WTC11 (cell line): ENCODE measurements at regions not wholly inside any gene's neighbourhood (a gene's known extent, or its start where the extent isn't known, plus 50 kb on each side); places are given as distances from the start of the nearest gene placed in this dataset.

Experiments used
- ATAC-seq: fragments of 200-7000 bp; cut with Tn5 transposase; 2 replicates; pipeline ENCODE4 v1.10.0; 2021; ENCODE audit warnings: mild to moderate bottlenecking, moderate library complexity
- CTCF ChIA-PET: fragments of 300-600 bp; sonication (Branson Sonifier 250); formaldehyde crosslinking; loops from one replicate; lab custom pipeline; 2021; ENCODE audit warnings: antibody characterized with exemption; lab: Charles Lee
- POLR2A ChIA-PET: fragments of 350-600 bp; sonication (Branson Sonifier 250); formaldehyde crosslinking; loops from one replicate; lab custom pipeline; 2021; ENCODE audit warnings: antibody characterized with exemption; lab: Charles Lee
- DNase-seq: peaks from one replicate; pipeline ENCODE4 v3.0.0; 2021; ENCODE audit warnings: low spot score
- H3K27ac Mint-ChIP-seq: 2 replicates; pipeline ENCODE4 v1.8.0; 2021; ENCODE audit warnings: mixed read lengths
- H3K27me3 Mint-ChIP-seq: 2 replicates; pipeline ENCODE4 v1.8.0; 2021; ENCODE audit warnings: low read depth, mild to moderate bottlenecking, moderate library complexity, mixed read lengths
- H3K36me3 Mint-ChIP-seq: 2 replicates; pipeline ENCODE4 v1.8.0; 2021; ENCODE audit warnings: mixed read lengths
- H3K4me1 Mint-ChIP-seq: 2 replicates; pipeline ENCODE4 v1.8.0; 2022; ENCODE audit warnings: mixed read lengths
- H3K4me3 Mint-ChIP-seq: 2 replicates; pipeline ENCODE4 v1.8.0; 2021; ENCODE audit warnings: mild to moderate bottlenecking, moderate library complexity, mixed read lengths
- H3K9me3 Mint-ChIP-seq: 2 replicates; pipeline ENCODE4 v1.8.0; 2021; ENCODE audit warnings: mixed read lengths
- ATF1 ChIP-seq: sonication (generic); formaldehyde crosslinking; IDR thresholded peaks from 2 replicates; pipeline ENCODE4 v1.8.1; 2023; ENCODE audit warnings: mild to moderate bottlenecking, moderate library complexity, missing genetic modification reagents
- ESRRA ChIP-seq: sonication (generic); formaldehyde crosslinking; IDR thresholded peaks from 2 replicates; pipeline ENCODE4 v1.8.1; 2022; ENCODE audit warnings: mild to moderate bottlenecking, missing genetic modification reagents, borderline replicate concordance
- FOXJ3 ChIP-seq: sonication (generic); formaldehyde crosslinking; IDR thresholded peaks from 2 replicates; pipeline ENCODE4 v1.9.0; 2021; ENCODE audit warnings: missing genetic modification reagents, mild to moderate bottlenecking, borderline replicate concordance
- FOXP4 ChIP-seq: sonication (generic); formaldehyde crosslinking; IDR thresholded peaks from 2 replicates; pipeline ENCODE4 v1.8.0; 2022; ENCODE audit warnings: mild to moderate bottlenecking, missing genetic modification reagents
- JUN ChIP-seq: sonication (generic); formaldehyde crosslinking; IDR thresholded peaks from 2 replicates; pipeline ENCODE4 v1.8.0; 2023; ENCODE audit warnings: mild to moderate bottlenecking, missing genetic modification reagents
- MYBL2 ChIP-seq: sonication (generic); formaldehyde crosslinking; IDR thresholded peaks from 2 replicates; pipeline ENCODE4 v1.8.1; 2023; ENCODE audit warnings: mild to moderate bottlenecking, moderate library complexity, missing genetic modification reagents
- SOX15 ChIP-seq: fragments of 250-450 bp; sonication (Bioruptor Pico); IDR thresholded peaks from 2 replicates; pipeline ENCODE4 v1.9.0; 2021; ENCODE audit warnings: mild to moderate bottlenecking
- ZNF138 ChIP-seq: sonication (generic); formaldehyde crosslinking; conservative IDR thresholded peaks from 2 replicates; pipeline ENCODE4 v1.8.1; 2022; ENCODE audit warnings: mild to moderate bottlenecking, moderate library complexity, missing genetic modification reagents
- ZNF263 ChIP-seq: sonication (generic); formaldehyde crosslinking; IDR thresholded peaks from 2 replicates; pipeline ENCODE4 v1.8.1; 2022; ENCODE audit warnings: low read depth, mild to moderate bottlenecking, moderate library complexity, missing genetic modification reagents
- ZNF281 ChIP-seq: sonication (generic); formaldehyde crosslinking; IDR thresholded peaks from 2 replicates; pipeline ENCODE4 v1.8.0; 2023; ENCODE audit warnings: mild to moderate bottlenecking, missing genetic modification reagents
- TF ChIP-seq, protein P1 (sequence below): fragments of 250-450 bp; sonication (Bioruptor Pico); IDR thresholded peaks from 2 replicates; pipeline ENCODE4 v2.1.2; 2022; ENCODE audit warnings: mild to moderate bottlenecking, moderate library complexity
- TF ChIP-seq, protein P2 (sequence below): fragments of 250-450 bp; sonication (Bioruptor Pico); IDR thresholded peaks from 2 replicates; pipeline ENCODE4 v1.9.0; 2021; ENCODE audit warnings: mild to moderate bottlenecking, borderline replicate concordance
- TF ChIP-seq, protein P3 (sequence below): sonication (generic); formaldehyde crosslinking; IDR thresholded peaks from 2 replicates; pipeline ENCODE4 v1.8.1; 2022; ENCODE audit warnings: missing genetic modification reagents, borderline replicate concordance
- TF ChIP-seq, protein P4 (sequence below): sonication (generic); formaldehyde crosslinking; IDR thresholded peaks from 2 replicates; pipeline ENCODE4 v1.8.1; 2023; ENCODE audit warnings: mild to moderate bottlenecking, missing genetic modification reagents
- TF ChIP-seq, protein P5 (sequence below): sonication (generic); formaldehyde crosslinking; IDR thresholded peaks from 2 replicates; pipeline ENCODE4 v1.8.1; 2023; ENCODE audit warnings: mild to moderate bottlenecking, moderate library complexity, missing genetic modification reagents
- TF ChIP-seq, protein P6 (sequence below): sonication (generic); formaldehyde crosslinking; IDR thresholded peaks from 2 replicates; pipeline ENCODE4 v1.8.0; 2023; ENCODE audit warnings: missing genetic modification reagents

GRCh38 chr4:156413239-156414135 is 459.8 kb upstream of the CTSO start (continued):
- TF ChIP-seq, protein P1, sequence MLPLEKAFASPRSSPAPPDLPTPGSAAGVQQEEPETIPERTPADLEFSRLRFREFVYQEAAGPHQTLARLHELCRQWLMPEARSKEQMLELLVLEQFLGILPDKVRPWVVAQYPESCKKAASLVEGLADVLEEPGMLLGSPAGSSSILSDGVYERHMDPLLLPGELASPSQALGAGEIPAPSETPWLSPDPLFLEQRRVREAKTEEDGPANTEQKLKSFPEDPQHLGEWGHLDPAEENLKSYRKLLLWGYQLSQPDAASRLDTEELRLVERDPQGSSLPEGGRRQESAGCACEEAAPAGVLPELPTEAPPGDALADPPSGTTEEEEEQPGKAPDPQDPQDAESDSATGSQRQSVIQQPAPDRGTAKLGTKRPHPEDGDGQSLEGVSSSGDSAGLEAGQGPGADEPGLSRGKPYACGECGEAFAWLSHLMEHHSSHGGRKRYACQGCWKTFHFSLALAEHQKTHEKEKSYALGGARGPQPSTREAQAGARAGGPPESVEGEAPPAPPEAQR (CRISPR knock-in tag), result no peak
- TF ChIP-seq ZNF138 (CRISPR knock-in tag) (no peak), FOXP4 (CRISPR knock-in tag) (no peak)
- TF ChIP-seq, protein P2, sequence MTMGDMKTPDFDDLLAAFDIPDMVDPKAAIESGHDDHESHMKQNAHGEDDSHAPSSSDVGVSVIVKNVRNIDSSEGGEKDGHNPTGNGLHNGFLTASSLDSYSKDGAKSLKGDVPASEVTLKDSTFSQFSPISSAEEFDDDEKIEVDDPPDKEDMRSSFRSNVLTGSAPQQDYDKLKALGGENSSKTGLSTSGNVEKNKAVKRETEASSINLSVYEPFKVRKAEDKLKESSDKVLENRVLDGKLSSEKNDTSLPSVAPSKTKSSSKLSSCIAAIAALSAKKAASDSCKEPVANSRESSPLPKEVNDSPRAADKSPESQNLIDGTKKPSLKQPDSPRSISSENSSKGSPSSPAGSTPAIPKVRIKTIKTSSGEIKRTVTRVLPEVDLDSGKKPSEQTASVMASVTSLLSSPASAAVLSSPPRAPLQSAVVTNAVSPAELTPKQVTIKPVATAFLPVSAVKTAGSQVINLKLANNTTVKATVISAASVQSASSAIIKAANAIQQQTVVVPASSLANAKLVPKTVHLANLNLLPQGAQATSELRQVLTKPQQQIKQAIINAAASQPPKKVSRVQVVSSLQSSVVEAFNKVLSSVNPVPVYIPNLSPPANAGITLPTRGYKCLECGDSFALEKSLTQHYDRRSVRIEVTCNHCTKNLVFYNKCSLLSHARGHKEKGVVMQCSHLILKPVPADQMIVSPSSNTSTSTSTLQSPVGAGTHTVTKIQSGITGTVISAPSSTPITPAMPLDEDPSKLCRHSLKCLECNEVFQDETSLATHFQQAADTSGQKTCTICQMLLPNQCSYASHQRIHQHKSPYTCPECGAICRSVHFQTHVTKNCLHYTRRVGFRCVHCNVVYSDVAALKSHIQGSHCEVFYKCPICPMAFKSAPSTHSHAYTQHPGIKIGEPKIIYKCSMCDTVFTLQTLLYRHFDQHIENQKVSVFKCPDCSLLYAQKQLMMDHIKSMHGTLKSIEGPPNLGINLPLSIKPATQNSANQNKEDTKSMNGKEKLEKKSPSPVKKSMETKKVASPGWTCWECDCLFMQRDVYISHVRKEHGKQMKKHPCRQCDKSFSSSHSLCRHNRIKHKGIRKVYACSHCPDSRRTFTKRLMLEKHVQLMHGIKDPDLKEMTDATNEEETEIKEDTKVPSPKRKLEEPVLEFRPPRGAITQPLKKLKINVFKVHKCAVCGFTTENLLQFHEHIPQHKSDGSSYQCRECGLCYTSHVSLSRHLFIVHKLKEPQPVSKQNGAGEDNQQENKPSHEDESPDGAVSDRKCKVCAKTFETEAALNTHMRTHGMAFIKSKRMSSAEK (CRISPR knock-in tag), result no peak
- TF ChIP-seq, protein P3, sequence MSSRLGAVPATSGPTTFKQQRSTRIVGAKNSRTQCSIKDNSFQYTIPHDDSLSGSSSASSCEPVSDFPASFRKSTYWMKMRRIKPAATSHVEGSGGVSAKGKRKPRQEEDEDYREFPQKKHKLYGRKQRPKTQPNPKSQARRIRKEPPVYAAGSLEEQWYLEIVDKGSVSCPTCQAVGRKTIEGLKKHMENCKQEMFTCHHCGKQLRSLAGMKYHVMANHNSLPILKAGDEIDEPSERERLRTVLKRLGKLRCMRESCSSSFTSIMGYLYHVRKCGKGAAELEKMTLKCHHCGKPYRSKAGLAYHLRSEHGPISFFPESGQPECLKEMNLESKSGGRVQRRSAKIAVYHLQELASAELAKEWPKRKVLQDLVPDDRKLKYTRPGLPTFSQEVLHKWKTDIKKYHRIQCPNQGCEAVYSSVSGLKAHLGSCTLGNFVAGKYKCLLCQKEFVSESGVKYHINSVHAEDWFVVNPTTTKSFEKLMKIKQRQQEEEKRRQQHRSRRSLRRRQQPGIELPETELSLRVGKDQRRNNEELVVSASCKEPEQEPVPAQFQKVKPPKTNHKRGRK (CRISPR knock-in tag), result no peak
- TF ChIP-seq, all 79 proteins: peak for 0

- H3K4me1 Mint-ChIP-seq, result no peaks in the 10 kb centered on the region
- H3K27ac Mint-ChIP-seq, result no peak overlapping the region
- no peak for ATAC-seq
- peaks cover 12% of the 10 kb centered on the region for H3K9me3 Mint-ChIP-seq
- CTCF ChIA-PET, result no interaction called here
- H3K4me3 Mint-ChIP-seq, result no peak overlapping the region
- no peaks in the 10 kb centered on the region for H3K27me3 Mint-ChIP-seq
- POLR2A ChIA-PET, result no interaction called here
- H3K36me3 Mint-ChIP-seq, result peaks cover 7% of the 10 kb centered on the region
- no peak for DNase-seq
- TF ChIP-seq ZNF263 (no peak), FOXJ3 (CRISPR knock-in tag) (no peak), ATF1 (CRISPR knock-in tag) (no peak), SOX15 (no peak), MYBL2 (CRISPR knock-in tag) (no peak), ESRRA (CRISPR knock-in tag) (no peak), JUN (no peak), ZNF281 (CRISPR knock-in tag) (no peak)
- TF ChIP-seq, protein P4, sequence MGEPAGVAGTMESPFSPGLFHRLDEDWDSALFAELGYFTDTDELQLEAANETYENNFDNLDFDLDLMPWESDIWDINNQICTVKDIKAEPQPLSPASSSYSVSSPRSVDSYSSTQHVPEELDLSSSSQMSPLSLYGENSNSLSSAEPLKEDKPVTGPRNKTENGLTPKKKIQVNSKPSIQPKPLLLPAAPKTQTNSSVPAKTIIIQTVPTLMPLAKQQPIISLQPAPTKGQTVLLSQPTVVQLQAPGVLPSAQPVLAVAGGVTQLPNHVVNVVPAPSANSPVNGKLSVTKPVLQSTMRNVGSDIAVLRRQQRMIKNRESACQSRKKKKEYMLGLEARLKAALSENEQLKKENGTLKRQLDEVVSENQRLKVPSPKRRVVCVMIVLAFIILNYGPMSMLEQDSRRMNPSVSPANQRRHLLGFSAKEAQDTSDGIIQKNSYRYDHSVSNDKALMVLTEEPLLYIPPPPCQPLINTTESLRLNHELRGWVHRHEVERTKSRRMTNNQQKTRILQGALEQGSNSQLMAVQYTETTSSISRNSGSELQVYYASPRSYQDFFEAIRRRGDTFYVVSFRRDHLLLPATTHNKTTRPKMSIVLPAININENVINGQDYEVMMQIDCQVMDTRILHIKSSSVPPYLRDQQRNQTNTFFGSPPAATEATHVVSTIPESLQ (CRISPR knock-in tag), result no peak
- TF ChIP-seq, protein P5, sequence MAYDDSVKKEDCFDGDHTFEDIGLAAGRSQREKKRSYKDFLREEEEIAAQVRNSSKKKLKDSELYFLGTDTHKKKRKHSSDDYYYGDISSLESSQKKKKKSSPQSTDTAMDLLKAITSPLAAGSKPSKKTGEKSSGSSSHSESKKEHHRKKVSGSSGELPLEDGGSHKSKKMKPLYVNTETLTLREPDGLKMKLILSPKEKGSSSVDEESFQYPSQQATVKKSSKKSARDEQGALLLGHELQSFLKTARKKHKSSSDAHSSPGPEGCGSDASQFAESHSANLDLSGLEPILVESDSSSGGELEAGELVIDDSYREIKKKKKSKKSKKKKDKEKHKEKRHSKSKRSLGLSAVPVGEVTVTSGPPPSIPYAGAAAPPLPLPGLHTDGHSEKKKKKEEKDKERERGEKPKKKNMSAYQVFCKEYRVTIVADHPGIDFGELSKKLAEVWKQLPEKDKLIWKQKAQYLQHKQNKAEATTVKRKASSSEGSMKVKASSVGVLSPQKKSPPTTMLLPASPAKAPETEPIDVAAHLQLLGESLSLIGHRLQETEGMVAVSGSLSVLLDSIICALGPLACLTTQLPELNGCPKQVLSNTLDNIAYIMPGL (CRISPR knock-in tag), result no peak
- TF ChIP-seq, protein P6, sequence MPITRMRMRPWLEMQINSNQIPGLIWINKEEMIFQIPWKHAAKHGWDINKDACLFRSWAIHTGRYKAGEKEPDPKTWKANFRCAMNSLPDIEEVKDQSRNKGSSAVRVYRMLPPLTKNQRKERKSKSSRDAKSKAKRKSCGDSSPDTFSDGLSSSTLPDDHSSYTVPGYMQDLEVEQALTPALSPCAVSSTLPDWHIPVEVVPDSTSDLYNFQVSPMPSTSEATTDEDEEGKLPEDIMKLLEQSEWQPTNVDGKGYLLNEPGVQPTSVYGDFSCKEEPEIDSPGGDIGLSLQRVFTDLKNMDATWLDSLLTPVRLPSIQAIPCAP (CRISPR knock-in tag), result no peak
Measured at GRCh38 chr4:156411531-156411930, 457.9 kb upstream of the CTSO start.
